ENCODE measurements at regions not wholly inside any gene's neighbourhood (a gene's known extent, or its start where the extent isn't known, plus 50 kb on each side); places are given as distances from the start of the nearest gene placed in this dataset.

DNA sequence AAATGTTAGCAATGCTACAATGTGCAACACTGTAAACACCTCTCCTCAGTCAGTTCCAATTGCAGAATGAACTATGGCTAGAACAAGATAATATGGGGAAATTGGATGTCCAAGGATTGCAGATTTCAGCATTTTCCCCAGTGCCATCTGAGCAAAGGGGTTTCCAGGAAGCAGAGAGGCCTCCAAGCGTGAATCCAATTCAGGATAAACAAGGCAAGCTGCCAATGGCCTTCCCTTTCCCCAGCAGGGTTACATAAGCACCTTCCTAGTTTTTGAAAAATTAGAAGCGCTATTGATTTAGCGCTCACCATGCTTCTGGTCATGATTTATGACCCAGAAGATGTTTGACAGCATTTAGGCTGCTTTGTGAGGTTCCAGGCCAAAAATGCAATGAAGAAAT is 223.0 kb upstream of the GATB start:
- TF ChIP-seq, protein P1, sequence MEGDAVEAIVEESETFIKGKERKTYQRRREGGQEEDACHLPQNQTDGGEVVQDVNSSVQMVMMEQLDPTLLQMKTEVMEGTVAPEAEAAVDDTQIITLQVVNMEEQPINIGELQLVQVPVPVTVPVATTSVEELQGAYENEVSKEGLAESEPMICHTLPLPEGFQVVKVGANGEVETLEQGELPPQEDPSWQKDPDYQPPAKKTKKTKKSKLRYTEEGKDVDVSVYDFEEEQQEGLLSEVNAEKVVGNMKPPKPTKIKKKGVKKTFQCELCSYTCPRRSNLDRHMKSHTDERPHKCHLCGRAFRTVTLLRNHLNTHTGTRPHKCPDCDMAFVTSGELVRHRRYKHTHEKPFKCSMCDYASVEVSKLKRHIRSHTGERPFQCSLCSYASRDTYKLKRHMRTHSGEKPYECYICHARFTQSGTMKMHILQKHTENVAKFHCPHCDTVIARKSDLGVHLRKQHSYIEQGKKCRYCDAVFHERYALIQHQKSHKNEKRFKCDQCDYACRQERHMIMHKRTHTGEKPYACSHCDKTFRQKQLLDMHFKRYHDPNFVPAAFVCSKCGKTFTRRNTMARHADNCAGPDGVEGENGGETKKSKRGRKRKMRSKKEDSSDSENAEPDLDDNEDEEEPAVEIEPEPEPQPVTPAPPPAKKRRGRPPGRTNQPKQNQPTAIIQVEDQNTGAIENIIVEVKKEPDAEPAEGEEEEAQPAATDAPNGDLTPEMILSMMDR (IDR thresholded peaks at IDR 0.05), result no peak
- TF ChIP-seq POLR2A (IDR thresholded peaks at IDR 0.05) (no peak), POLR2AphosphoS5 (IDR thresholded peaks at IDR 0.05) (no peak)
